H1 (cell line): ENCODE measurements at regions not wholly inside any gene's neighbourhood (a gene's known extent, or its start where the extent isn't known, plus 50 kb on each side); places are given as distances from the start of the nearest gene placed in this dataset.

Source experiments
- CHD1 ChIP-seq: IDR thresholded peaks from 2 replicates; pipeline ENCODE4 v1.6.1; 2012; ENCODE audit warnings: low read depth, low read length, improper control_type of control experiment
- CREB1 ChIP-seq: IDR thresholded peaks from 2 replicates; pipeline ENCODE4 v1.6.1; 2012; ENCODE audit warnings: inconsistent platforms
- CTCF ChIP-seq, 3 experiments: IDR thresholded peaks; 1 replicate in 2 of 3; 2 replicates in 1 of 3; pipeline versions ENCODE4 v1.5.1 to v1.6.1; 2011; ENCODE audit warnings: low read length in 3 of 3, mild to moderate bottlenecking in 3 of 3, inconsistent platforms in 2 of 3, low read depth in 1 of 3, moderate library complexity in 1 of 3; ENCODE audit not compliant: insufficient read depth in 1 of 3; ENCODE audit errors: control extremely low read depth in 1 of 3
- EP300 ChIP-seq, 2 experiments: IDR thresholded peaks; 1 replicate in 1 of 2; 2 replicates in 1 of 2; pipeline ENCODE4 v1.6.1; 2011 to 2012; ENCODE audit warnings: low read depth in 2 of 2, low read length in 2 of 2, mild to moderate bottlenecking in 2 of 2, borderline replicate concordance in 1 of 2, inconsistent platforms in 1 of 2, moderate library complexity in 1 of 2
- EZH2 ChIP-seq: fragments of 200-600 bp; sonication (generic); IDR thresholded peaks from 2 replicates; pipeline ENCODE4 v1.7.1; 2012; ENCODE audit warnings: low read depth, mild to moderate bottlenecking, moderate library complexity, low read length, inconsistent platforms; ENCODE audit not compliant: severe bottlenecking
- JUND ChIP-seq: IDR thresholded peaks from 2 replicates; pipeline ENCODE4 v1.6.1; 2011; ENCODE audit warnings: mild to moderate bottlenecking, improper control_type of control experiment, low read length
- MAFK ChIP-seq: IDR thresholded peaks from 2 replicates; pipeline ENCODE4 v1.6.1; 2012; ENCODE audit warnings: low read depth, mild to moderate bottlenecking, improper control_type of control experiment, low read length
- POLR2A ChIP-seq, 2 experiments: IDR thresholded peaks; 1 replicate in 1 of 2; 2 replicates in 1 of 2; pipeline ENCODE4 v1.6.1; 2011; ENCODE audit warnings: low read depth in 2 of 2, low read length in 2 of 2, mild to moderate bottlenecking in 2 of 2; ENCODE audit errors: control extremely low read depth in 1 of 2
- POLR2AphosphoS5 ChIP-seq: IDR thresholded peaks from 2 replicates; pipeline ENCODE4 v1.6.1; 2011; ENCODE audit warnings: low read depth, low read length
- SP1 ChIP-seq: IDR thresholded peaks from 2 replicates; pipeline ENCODE4 v1.6.1; 2011; ENCODE audit warnings: low read depth, low read length

- no peak for TF ChIP-seq POLR2A (IDR thresholded peaks at IDR 0.05; ENCODE audit: control extremely low read depth in 1 of 2, low read depth in 2 of 2, low read length in 2 of 2)
- TF ChIP-seq JUND: no peak
- TF ChIP-seq CHD1: no peak
- no peak for TF ChIP-seq MAFK
- no peak for TF ChIP-seq CTCF (IDR thresholded peaks at IDR 0.05; ENCODE audit: control extremely low read depth in 1 of 3, insufficient read depth in 1 of 3, low read depth in 1 of 3, low read length in 3 of 3)
- TF ChIP-seq EZH2: no peak
- no peak for TF ChIP-seq EP300 (IDR thresholded peaks at IDR 0.05; ENCODE audit: borderline replicate concordance in 1 of 2, low read depth in 2 of 2, low read length in 2 of 2)
- TF ChIP-seq POLR2AphosphoS5: no peak
- TF ChIP-seq SP1: no peak
- no peak for TF ChIP-seq CREB1
Measured at GRCh38 chr4:154999950-155000578, 208.4 kb upstream of the NPY2R start.
